ENCODE measurements at regions not wholly inside any gene's neighbourhood (a gene's known extent, or its start where the extent isn't known, plus 50 kb on each side); places are given as distances from the start of the nearest gene placed in this dataset.

DNA sequence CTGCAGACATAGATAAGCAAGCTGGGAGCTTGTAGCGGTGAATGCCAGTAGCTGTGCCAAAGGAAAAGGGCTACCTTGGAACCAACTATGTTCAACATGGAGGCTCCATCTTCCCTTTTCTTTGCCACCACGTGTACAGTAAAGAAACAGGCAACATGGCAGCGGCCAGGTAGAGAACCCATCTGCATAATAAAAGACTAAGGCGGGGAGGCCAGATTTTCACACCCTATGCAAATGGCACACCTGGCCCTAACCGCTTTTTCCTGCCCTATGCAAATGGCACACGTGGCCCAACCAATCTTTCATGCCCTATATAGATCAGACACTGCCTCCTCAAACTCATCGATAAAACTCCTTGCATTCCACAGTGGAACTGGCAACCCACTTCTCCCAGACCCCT lies 477.5 kb upstream of the EDIL3 start:
- Histone ChIP-seq H4K20me1 (ENCODE audit: insufficient read depth) (no peaks in the 10 kb centered on the region), H3K9ac (ENCODE audit: low read length) (no peak overlapping the region), H3K9me3 (ENCODE audit: low read length) (no peaks in the 10 kb centered on the region), H3K4me2 (ENCODE audit: low read length) (no peak overlapping the region), H2AFZ (ENCODE audit: low read depth, low read length) (no peak overlapping the region), H3K4me3 (ENCODE audit: low read length) (no peak overlapping the region), H3K9me2 (ENCODE audit: insufficient read depth, low read length) (no peaks in the 10 kb centered on the region), H3K79me2 (replicated peaks; ENCODE audit: insufficient read depth, low read length) (no peaks in the 10 kb centered on the region), H3K27me3 (ENCODE audit: insufficient read depth, low read depth, low read length) (no peaks in the 10 kb centered on the region), H3K36me3 (ENCODE audit: insufficient read depth, low read length) (no peaks in the 10 kb centered on the region), H3K27ac (ENCODE audit: low read length) (no peak overlapping the region), H3F3A (ENCODE audit: insufficient read depth, low read length, poor library complexity, severe bottlenecking) (no peaks in the 10 kb centered on the region)
- TF ChIP-seq CTCF (IDR thresholded peaks at IDR 0.05; ENCODE audit: poor library complexity, severe bottlenecking): no peak
- TF ChIP-seq, protein P1, sequence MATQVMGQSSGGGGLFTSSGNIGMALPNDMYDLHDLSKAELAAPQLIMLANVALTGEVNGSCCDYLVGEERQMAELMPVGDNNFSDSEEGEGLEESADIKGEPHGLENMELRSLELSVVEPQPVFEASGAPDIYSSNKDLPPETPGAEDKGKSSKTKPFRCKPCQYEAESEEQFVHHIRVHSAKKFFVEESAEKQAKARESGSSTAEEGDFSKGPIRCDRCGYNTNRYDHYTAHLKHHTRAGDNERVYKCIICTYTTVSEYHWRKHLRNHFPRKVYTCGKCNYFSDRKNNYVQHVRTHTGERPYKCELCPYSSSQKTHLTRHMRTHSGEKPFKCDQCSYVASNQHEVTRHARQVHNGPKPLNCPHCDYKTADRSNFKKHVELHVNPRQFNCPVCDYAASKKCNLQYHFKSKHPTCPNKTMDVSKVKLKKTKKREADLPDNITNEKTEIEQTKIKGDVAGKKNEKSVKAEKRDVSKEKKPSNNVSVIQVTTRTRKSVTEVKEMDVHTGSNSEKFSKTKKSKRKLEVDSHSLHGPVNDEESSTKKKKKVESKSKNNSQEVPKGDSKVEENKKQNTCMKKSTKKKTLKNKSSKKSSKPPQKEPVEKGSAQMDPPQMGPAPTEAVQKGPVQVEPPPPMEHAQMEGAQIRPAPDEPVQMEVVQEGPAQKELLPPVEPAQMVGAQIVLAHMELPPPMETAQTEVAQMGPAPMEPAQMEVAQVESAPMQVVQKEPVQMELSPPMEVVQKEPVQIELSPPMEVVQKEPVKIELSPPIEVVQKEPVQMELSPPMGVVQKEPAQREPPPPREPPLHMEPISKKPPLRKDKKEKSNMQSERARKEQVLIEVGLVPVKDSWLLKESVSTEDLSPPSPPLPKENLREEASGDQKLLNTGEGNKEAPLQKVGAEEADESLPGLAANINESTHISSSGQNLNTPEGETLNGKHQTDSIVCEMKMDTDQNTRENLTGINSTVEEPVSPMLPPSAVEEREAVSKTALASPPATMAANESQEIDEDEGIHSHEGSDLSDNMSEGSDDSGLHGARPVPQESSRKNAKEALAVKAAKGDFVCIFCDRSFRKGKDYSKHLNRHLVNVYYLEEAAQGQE (IDR thresholded peaks at IDR 0.05; ENCODE audit: borderline replicate concordance): no peak
- no peak for TF ChIP-seq MXI1 (conservative IDR thresholded peaks at IDR 0.05; ENCODE audit: poor library complexity, severe bottlenecking)
- TF ChIP-seq RAD21 (conservative IDR thresholded peaks at IDR 0.05): no peak
- no peak for TF ChIP-seq SMC3 (conservative IDR thresholded peaks at IDR 0.05; ENCODE audit: poor library complexity)
- TF ChIP-seq POLR2AphosphoS5 (IDR thresholded peaks at IDR 0.05): no peak
- no peak for TF ChIP-seq EZH2 (IDR thresholded peaks at IDR 0.05; ENCODE audit: borderline replicate concordance, insufficient read depth, low read length, poor library complexity, severe bottlenecking)

DNA sequence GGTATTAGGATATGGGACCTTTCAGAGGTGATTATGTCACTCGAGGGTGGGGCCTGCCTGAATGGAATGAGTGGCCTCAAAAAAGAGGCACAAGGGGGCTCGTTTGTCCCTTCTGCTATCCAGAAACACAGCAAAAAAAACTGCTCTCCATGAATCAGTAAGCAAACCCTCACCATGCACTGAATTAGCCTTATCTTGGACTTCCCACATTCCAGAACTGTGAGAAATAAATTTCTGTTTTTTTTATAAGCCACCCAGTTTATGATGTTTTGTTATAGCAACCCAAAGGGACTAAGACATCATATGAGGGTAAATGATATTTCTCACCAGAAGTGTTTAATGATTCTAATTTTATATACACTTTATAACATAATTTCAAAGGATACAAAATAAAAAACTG lies 476.6 kb upstream of the EDIL3 start:
- Histone ChIP-seq H3K27ac (ENCODE audit: low read length) (no peak overlapping the region), H3K79me2 (replicated peaks; ENCODE audit: insufficient read depth, low read length) (no peaks in the 10 kb centered on the region), H3K9me3 (ENCODE audit: low read length) (no peaks in the 10 kb centered on the region), H3K4me3 (ENCODE audit: low read length) (no peak overlapping the region), H3K9me2 (ENCODE audit: insufficient read depth, low read length) (no peaks in the 10 kb centered on the region), H3K36me3 (ENCODE audit: insufficient read depth, low read length) (no peaks in the 10 kb centered on the region), H2AFZ (ENCODE audit: low read depth, low read length) (no peak overlapping the region), H3K9ac (ENCODE audit: low read length) (no peak overlapping the region), H3K4me2 (ENCODE audit: low read length) (no peak overlapping the region), H3F3A (ENCODE audit: insufficient read depth, low read length, poor library complexity, severe bottlenecking) (no peaks in the 10 kb centered on the region), H4K20me1 (ENCODE audit: insufficient read depth) (no peaks in the 10 kb centered on the region), H3K27me3 (ENCODE audit: insufficient read depth, low read depth, low read length) (no peaks in the 10 kb centered on the region)
- TF ChIP-seq EZH2 (IDR thresholded peaks at IDR 0.05; ENCODE audit: borderline replicate concordance, insufficient read depth, low read length, poor library complexity, severe bottlenecking) (no peak), MXI1 (conservative IDR thresholded peaks at IDR 0.05; ENCODE audit: poor library complexity, severe bottlenecking) (no peak), SMC3 (conservative IDR thresholded peaks at IDR 0.05; ENCODE audit: poor library complexity) (no peak), CTCF (IDR thresholded peaks at IDR 0.05; ENCODE audit: poor library complexity, severe bottlenecking) (no peak), TAF1 (IDR thresholded peaks at IDR 0.05; ENCODE audit: low read depth) (no peak), EP300 (conservative IDR thresholded peaks at IDR 0.05; ENCODE audit: poor library complexity, severe bottlenecking) (no peak), RAD21 (conservative IDR thresholded peaks at IDR 0.05) (no peak), POLR2AphosphoS5 (IDR thresholded peaks at IDR 0.05) (no peak)
- TF ChIP-seq, protein P1 (IDR thresholded peaks at IDR 0.05; ENCODE audit: borderline replicate concordance): no peak

Data from neural cell (in vitro differentiated cells).